ENCODE measurements at regions not wholly inside any gene's neighbourhood (a gene's known extent, or its start where the extent isn't known, plus 50 kb on each side); places are given as distances from the start of the nearest gene placed in this dataset.

GRCh38 chr6:14276071-14276470 lies 158.5 kb downstream of the CD83 start:
- no peak for FAIRE-seq

DNA sequence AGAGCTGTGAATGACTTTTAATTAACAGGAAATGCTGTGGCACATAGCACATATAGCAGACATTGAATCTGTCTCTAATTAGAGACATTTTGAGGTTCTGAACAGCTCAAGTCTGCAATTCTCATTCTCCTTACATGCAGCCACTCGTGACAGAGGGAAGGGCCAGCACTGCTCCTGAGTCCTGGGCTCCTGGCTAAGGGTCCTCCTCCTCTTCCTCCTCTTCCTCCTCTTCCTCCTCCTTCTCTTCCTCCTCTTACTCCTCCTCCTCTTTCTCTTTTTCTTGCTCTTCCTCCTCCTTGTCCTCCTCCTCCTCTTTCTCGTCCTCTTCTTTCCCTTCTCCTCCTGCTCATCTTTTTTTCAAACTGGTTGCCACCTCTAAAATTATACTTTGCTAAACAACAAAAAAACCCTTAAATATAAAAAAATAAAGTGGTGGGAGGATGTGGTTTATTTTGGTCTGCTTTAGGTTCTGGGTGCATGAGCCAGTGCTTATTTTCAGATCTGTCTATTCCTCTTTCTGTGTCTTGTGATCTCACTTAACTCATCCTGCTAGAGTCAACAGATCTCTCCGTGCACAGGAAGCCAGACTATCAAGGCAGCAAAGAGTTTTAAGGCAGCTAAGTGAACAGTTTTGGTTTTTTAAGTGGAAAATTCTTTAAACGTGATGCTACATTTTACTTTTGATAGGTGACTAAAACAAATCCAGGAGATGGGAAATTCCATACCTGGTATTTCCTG lies 159.3 kb downstream of the CD83 start:
- FAIRE-seq: no peak

DNA sequence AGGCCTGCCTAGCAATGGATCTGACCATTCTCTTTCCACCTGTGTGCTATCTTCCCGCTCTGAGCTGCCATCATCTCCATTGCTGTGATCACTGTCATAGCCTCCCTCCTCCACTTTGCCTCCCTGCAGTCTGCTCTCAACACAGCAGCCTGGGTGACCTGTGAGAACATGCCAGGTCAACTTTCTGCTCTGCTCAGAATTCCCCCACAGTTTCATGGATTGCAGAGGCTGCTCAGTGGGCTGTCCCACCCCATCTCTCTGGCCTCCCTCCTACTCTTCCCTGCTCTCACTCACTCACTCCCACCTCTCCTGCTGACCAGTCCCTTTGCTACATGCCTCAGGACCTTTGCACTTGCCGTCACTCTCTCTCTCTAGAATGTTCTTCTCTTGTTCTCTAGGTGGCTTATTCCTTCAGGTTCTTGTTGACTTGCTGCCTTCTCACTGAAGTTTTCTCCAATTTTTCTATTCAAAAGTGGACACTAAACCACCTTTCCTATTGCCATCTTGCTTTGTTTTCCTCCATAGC lies 159.9 kb downstream of the CD83 start:
- no peak for FAIRE-seq

DNA sequence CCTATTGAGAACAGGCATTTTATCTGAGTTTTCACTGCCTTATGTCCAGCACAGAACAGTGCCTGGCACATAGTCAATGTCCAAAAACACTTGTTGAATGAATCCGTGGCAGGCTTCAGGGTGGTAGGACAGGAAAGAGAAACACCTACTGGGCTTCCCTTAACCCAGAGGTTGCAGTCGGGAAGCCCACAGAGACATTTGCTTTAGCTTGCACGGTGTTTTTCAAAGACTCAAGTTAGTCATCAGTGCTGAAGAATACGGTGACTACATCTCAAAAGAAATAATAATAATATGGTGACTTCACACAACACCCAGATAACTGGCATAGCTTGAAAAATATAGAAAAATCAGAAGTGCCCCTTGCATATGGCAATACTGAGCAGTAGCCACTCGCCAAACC lies 160.4 kb downstream of the CD83 start:
- no peak for FAIRE-seq

GRCh38 chr6:14278446-14278845 lies 160.9 kb downstream of the CD83 start:
- FAIRE-seq: no peak

DNA sequence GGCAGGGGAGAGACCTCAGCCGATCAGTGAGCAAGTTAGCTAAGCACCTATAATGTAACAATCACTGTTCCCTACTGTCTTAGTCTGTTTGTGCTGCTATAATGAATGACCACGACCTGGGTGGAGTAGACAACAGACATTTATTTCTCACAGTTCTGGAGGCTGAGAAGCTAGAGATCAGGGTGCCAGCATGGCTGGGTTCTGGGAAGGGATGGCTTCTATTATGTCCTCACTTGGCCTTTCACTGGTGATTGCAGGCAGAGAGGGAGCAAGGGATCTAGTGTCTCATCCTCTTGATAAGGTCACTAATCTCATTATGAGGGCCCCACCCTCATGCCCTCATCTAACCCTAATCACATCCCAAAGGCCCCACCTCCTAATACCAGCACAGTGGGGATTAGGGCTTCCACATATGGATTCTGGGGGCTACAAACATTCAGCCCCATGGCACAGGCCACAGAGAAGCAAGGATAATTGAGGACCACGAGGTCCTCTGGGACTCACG lies 162.5 kb downstream of the CD83 start:
- FAIRE-seq: no peak

DNA sequence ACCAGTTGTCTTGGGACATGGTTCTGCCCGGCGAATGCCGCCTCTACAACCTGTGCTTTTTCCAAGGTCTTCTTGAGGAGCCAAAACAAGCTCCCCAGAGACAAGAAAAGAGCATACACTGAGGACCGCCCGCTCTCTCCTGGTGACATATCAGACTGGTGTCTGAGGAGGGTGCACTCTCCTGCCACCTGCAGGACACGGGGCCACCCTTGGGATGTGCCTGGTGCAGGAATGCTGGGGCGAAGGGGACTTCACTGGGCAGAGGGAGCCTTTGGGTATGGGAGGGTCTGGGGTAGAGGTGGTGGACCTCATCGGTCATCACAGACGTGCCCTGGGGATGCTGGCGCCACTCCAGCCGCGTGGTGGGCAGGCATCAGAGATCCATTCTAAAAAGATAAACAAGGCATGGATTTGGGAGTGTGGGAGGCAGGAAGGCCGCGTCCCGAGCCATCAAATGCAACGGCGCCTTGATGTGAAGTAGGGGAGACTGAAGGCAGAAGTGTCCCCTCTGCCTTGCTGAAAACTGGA lies 163.3 kb downstream of the CD83 start:
- no peak for FAIRE-seq

DNA sequence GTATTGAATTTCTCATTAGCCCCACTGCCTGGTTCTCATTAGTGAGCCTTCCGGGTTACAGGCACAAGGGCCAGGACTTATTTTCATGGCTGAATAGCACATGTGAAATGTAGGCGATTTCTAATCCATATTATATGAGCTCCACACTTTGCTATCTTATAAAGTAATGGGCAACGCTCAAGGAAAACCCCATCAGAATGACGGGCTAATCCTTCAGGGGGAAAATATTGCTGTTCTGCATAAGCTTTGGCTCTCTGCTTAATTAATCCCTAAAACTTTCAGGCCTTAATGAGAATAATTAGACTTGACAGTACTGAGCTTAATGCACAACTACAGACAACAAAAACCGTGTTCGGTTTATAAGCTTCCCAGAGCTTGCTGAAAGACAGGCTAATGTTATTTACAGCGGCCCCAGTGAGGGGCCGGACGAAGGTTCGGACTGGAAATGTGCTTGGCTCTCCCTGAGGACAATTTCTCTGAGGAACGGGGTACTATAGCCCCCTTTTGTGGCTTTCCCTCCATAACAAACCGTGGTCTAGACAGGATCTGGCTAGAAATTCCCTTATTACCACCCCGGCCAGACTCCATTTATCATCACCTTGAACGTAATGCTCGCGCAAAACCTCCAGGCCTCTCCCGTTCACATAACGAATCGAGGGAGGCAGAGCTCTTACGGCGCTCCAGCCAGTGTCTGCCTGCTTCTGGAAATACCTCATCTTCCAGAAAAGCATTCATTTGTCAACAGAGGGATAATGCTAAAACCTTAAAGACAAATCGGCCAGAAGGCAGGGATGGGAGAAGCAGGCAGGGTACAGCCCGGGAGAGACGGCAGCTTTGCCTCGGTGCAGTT lies 164.5 kb downstream of the CD83 start:
- FAIRE-seq: no peak

DNA sequence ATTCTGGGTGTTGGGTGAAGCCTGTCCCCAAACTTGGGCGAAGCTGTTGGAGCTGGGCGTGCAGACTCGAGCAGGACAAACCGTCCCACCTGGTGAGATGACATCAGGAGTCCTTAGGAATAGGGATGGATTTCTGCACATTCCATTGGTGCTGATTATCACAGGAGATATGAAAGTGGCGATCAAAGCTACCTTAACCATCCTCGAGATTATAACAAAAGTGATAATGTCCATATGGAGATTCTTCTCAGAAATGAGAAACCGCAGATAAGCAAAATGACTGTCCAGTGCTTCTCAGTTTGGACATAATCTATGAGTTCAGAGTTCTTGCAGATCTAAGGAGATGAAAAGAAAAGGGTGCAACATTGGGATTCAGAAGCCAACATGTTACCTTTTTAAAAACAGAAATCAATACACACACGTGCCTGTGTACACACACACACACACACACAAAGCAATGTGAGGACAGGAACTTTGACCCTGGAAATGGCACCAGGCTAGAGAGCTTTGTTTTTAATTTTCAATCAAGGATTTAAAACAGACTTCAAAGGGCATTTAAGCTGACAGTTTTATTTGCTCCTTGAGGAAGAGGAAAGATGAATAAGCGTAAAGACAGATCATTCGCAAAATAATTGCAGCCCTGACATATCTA lies 165.4 kb downstream of the CD83 start:
- FAIRE-seq: no peak

GRCh38 chr6:14283600-14284235 lies 166.1 kb downstream of the CD83 start:
- no peak for FAIRE-seq

DNA sequence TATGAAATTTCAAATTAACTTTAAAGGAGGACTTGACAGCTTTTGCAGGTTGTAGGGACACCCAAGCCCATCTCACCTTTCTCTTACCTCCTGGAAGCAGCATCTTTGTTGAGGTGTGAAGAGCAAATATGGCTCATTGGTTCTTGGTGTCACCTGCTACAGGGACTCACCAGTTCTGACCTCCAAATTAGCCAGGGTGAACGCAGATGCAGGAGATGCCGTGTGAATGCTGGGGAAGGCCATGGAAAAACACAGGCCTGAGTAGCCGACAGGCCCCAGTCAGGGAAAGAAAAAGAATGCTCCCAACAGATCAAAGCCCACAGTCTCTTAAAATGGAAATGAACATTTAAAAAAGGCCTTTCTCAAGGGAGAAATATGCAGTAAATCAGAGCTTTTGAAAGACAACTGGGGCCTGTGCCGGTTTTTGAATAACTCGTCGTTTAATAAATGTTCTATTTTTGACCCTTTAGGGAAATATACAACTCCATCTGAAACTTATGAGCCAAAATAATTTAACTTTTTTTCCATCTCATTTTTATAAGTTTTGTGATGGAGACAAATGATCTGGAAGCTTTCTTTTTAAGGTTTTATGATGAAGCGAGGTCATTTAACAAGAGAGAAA lies 167.5 kb downstream of the CD83 start:
- FAIRE-seq: no peak

GRCh38 chr6:14286144-14286543 lies 168.6 kb downstream of the CD83 start:
- no peak for FAIRE-seq

DNA sequence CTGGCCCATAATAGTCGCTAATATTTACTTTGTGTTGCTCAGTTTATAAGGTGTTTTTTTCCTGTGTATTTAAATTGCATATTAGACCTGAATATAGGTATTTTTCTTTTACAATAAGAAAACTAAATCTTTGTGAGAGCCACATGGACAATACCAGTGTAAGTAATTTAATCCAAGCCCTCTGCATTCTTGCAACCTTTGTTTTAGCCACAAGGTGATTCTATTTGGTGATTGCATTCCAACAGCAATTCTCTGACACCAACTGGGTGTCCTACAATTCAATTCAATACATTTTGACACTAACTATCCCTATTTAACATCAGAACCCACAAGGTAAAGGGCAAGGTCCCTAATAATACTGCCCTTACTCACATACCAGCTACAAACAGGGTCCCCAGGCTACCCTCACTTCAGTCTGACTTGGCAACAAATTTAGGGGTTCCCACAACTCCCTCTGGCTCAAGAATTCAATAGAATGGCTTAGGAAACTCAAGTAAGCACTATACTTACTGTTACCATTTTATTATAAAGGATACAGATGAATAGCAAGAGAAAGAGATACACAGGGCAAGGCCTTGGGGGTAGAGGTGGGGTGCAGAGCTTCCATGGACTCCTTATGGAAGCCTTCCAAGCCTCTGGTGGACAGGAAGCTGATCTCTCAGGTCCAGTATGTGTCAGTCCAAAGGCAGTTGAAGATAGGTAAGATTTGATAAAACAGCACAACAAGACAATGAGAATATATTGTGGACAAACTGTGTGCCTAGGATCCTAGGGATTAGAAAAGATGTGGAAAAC lies 169.3 kb downstream of the CD83 start:
- no peak for FAIRE-seq

GRCh38 chr6:14287707-14288106 lies 170.1 kb downstream of the CD83 start:
- no peak for FAIRE-seq

GRCh38 chr6:14288910-14289309 lies 171.3 kb downstream of the CD83 start:
- FAIRE-seq: no peak

DNA sequence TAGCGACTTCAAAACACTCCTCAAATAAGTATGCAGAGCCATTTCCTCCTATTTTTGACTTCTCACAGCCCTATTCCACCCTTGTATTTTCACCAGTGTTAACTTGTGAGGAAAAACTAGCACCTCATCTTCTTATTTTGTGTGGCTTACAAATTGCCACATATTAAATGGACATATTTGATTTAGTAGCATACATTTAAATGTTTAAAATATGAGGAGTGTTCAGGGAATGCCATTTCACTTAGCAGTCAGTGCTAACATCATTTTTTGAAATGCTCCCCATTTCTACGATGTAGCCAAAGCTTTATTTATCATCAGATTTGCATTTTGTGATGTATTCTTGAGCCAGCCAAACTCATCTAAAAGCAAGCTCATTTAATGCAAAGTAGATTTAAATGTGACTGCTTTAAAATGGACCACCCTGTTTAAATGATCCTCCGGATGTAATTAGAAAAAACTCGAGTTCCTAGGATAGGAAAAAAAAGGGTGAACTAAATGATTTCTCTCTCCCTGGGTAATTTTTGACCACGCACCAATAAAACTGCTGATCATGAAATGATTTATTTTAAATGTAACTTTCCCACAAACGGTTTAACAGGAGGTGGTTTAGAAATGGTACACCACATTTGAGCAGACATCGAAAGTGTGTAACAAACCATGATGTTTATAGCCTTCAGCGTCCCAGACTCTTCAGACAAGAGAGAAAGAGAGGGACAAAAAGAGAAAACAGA lies 172.6 kb downstream of the CD83 start:
- no peak for FAIRE-seq

DNA sequence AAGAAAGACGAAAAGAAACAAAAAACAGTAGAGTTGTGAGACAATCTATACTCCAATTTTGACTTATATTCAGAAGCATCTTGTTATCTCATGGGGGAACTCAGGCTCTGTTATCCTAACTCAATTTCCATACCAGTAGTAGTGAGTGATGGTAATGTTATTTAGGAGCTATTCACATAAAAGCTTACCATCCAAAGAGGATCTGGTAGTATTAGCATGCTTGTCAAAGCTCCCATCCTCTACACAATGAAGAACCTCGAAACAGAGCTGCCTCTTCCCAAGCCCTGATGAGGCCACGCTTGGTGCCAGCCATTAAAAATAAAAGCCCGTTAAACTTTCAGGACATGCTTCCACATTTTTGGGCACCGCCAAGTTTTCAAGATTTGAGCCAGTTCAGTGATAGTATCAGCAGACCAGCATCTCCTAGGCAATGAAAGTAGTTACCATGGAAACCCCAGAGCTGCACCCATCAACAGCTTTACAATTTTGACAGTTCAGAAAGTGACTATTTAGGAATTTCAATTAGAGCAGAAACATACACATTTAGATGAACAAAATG lies 173.3 kb downstream of the CD83 start:
- no peak for FAIRE-seq

DNA sequence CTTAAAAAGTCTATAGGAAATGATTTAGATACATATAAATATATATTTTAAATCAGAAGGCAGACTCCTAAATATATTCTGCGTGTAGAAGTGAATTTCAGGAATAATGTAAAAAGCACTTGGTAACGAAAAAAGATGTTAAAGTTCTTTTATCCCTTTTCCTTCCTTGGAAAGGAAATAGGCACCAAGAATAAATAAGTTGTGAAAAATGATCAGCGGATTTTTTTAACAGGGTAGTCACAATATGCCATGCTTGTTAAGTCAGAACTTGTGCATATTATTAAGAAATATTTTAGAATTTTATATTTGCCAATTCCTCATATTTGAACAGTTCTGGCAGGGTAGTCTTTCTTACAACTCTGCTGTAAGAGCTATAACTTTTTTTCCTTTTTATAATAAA lies 173.8 kb downstream of the CD83 start:
- FAIRE-seq: no peak

DNA sequence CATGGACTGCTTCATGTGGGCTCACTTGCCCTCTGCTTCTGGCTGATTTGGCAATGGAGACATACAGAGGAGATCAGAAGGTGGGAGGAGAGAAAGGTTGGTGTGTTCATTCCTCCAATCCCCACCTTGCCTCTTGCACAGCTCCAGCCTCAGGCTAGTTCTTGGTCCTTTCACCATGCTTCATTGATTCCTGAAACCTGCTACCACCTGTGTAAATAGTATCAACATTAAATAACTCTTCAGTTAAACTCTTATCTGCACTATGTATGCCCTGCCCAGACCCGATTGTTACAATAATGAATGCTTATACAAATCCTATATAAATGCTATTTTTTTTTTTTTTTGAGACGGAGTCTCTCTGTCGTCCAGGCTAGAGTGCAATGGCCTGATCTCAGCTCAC lies 174.5 kb downstream of the CD83 start:
- FAIRE-seq: no peak
